ENCODE measurements at regions not wholly inside any gene's neighbourhood (a gene's known extent, or its start where the extent isn't known, plus 50 kb on each side); places are given as distances from the start of the nearest gene placed in this dataset.
"Not testable (repeated sequence)": the region's sequence is repeated elsewhere in the genome, so short reads cannot be mapped to it uniquely, and the experiment has no call there.

GRCh38 chrX:89562079-89562478 lies 359.6 kb upstream of the TGIF2LX start:
- not testable (repeated sequence) for TF ChIP-seq CTCF (IDR thresholded peaks at IDR 0.05; ENCODE audit: low read length); EZH2 (IDR thresholded peaks at IDR 0.05; ENCODE audit: borderline replicate concordance, low read length)

Data from OCI-LY1 (cell line).